ENCODE measurements at regions not wholly inside any gene's neighbourhood (a gene's known extent, or its start where the extent isn't known, plus 50 kb on each side); places are given as distances from the start of the nearest gene placed in this dataset.

DNA sequence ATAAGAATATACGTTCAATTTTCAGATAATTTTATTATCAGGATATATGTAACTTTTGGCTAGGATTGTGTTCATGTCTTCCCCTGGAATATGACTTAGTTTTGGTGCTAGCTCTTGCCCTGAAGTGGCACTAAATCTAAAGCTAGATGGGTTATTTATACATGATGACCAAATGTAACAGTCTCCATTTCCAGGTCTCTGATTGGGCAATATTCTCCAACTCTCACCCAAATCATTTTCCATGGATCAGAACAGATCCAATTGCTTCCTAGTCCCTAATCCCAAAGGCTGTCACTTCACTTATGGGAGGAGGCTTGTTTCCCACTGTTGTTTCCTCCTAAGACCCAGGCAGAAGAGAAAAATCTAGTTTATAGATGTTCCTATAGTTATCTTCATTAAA, 274.6 kb upstream of the SLC16A7 start (continued):
- TF ChIP-seq ZNF44 (CRISPR knock-in tag; IDR thresholded peaks at IDR 0.05) (no peak), TCF7L2 (IDR thresholded peaks at IDR 0.05; ENCODE audit: low read depth, low read length) (no peak), ZFP36L1 (CRISPR knock-in tag; IDR thresholded peaks at IDR 0.05) (no peak), ESRRA (CRISPR knock-in tag; IDR thresholded peaks at IDR 0.05; ENCODE audit: low read depth) (no peak)
- TF ChIP-seq, protein P1, sequence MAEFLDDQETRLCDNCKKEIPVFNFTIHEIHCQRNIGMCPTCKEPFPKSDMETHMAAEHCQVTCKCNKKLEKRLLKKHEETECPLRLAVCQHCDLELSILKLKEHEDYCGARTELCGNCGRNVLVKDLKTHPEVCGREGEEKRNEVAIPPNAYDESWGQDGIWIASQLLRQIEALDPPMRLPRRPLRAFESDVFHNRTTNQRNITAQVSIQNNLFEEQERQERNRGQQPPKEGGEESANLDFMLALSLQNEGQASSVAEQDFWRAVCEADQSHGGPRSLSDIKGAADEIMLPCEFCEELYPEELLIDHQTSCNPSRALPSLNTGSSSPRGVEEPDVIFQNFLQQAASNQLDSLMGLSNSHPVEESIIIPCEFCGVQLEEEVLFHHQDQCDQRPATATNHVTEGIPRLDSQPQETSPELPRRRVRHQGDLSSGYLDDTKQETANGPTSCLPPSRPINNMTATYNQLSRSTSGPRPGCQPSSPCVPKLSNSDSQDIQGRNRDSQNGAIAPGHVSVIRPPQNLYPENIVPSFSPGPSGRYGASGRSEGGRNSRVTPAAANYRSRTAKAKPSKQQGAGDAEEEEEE (CRISPR knock-in tag; IDR thresholded peaks at IDR 0.05; ENCODE audit: borderline replicate concordance), result no peak
- TF ChIP-seq, protein P2, sequence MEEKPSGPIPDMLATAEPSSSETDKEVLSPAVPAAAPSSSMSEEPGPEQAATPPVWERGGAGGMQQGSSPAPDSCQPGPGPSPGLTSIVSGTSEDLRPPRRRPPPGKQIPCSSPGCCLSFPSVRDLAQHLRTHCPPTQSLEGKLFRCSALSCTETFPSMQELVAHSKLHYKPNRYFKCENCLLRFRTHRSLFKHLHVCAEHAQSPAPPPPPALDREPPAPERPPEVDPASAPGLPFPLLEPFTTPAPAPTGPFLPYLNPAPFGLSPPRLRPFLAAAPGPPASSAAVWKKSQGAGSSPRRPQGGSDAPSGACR (CRISPR knock-in tag; IDR thresholded peaks at IDR 0.05), result no peak

DNA sequence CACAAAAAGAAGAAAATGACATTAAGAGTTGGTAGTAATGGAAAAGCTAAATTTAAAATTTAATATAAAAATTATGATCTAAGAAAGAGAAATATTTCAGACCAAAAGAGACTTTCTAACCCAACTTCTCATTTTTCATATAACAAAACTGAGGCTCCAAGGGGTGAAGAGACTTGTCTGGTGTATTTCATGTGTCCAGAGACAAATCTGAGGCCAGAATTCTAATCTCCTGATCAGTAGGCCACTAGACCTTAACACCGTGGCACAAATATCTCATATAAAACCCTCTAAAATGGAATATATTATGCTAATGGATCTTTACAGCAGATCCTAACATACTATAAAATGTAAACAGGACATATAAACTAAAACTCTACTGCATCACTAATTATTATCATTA, 275.7 kb upstream of the SLC16A7 start:
- no TSS peak for BruUV-seq (replicated peaks)

More for the DNA sequence above, 275.7 kb upstream of the SLC16A7 start:
- no peak overlapping the region for H3K4me2 ChIP-seq (ENCODE audit: low read depth, low read length)
- no peak for FAIRE-seq
- TF ChIP-seq ATM (IDR thresholded peaks at IDR 0.05; ENCODE audit: borderline replicate concordance) (no peak), SP4 (CRISPR knock-in tag; IDR thresholded peaks at IDR 0.05) (no peak), CBX5 (CRISPR knock-in tag; IDR thresholded peaks at IDR 0.05; ENCODE audit: borderline replicate concordance) (no peak), ZNF354B (CRISPR knock-in tag; IDR thresholded peaks at IDR 0.05) (no peak), ZNF891 (CRISPR knock-in tag; IDR thresholded peaks at IDR 0.05) (no peak), HDAC6 (IDR thresholded peaks at IDR 0.05; ENCODE audit: low read depth, low read length) (no peak), ZNF557 (CRISPR knock-in tag; IDR thresholded peaks at IDR 0.05) (no peak), ZFYVE20 (CRISPR knock-in tag; IDR thresholded peaks at IDR 0.05; ENCODE audit: borderline replicate concordance, low read depth) (no peak), ZNF232 (CRISPR knock-in tag; IDR thresholded peaks at IDR 0.05; ENCODE audit: borderline replicate concordance) (no peak)
- TF ChIP-seq, protein P3, sequence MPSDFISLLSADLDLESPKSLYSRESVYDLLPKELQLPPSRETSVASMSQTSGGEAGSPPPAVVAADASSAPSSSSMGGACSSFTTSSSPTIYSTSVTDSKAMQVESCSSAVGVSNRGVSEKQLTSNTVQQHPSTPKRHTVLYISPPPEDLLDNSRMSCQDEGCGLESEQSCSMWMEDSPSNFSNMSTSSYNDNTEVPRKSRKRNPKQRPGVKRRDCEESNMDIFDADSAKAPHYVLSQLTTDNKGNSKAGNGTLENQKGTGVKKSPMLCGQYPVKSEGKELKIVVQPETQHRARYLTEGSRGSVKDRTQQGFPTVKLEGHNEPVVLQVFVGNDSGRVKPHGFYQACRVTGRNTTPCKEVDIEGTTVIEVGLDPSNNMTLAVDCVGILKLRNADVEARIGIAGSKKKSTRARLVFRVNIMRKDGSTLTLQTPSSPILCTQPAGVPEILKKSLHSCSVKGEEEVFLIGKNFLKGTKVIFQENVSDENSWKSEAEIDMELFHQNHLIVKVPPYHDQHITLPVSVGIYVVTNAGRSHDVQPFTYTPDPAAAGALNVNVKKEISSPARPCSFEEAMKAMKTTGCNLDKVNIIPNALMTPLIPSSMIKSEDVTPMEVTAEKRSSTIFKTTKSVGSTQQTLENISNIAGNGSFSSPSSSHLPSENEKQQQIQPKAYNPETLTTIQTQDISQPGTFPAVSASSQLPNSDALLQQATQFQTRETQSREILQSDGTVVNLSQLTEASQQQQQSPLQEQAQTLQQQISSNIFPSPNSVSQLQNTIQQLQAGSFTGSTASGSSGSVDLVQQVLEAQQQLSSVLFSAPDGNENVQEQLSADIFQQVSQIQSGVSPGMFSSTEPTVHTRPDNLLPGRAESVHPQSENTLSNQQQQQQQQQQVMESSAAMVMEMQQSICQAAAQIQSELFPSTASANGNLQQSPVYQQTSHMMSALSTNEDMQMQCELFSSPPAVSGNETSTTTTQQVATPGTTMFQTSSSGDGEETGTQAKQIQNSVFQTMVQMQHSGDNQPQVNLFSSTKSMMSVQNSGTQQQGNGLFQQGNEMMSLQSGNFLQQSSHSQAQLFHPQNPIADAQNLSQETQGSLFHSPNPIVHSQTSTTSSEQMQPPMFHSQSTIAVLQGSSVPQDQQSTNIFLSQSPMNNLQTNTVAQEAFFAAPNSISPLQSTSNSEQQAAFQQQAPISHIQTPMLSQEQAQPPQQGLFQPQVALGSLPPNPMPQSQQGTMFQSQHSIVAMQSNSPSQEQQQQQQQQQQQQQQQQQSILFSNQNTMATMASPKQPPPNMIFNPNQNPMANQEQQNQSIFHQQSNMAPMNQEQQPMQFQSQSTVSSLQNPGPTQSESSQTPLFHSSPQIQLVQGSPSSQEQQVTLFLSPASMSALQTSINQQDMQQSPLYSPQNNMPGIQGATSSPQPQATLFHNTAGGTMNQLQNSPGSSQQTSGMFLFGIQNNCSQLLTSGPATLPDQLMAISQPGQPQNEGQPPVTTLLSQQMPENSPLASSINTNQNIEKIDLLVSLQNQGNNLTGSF (CRISPR knock-in tag; IDR thresholded peaks at IDR 0.05), result no peak
- H3K4me3 ChIP-seq (replicated peaks in 1 of 3; ENCODE audit: insufficient read depth in 1 of 3, low read depth in 2 of 3, low read length in 3 of 3), result no peak overlapping the region
- POLR2A ChIA-PET, result no interaction called here
- no peaks in the 10 kb centered on the region for H3K4me1 ChIP-seq (ENCODE audit: insufficient read depth, low read length)
- in situ Hi-C loops (cut with HindIII; ENCODE audit: extremely low pct_ligation_motif_present, low pct_unique_long_range_greater_than_20kb), result no loop called here
- 18% methylated on average over 1 of the region's 1 CpG for WGBS (ENCODE audit: low lambda C conversion rate)
- H3K27ac ChIP-seq (ENCODE audit: extremely low read length, insufficient read depth, low read length), result no peak overlapping the region
- no peaks in the 10 kb centered on the region for H4K20me1 ChIP-seq (ENCODE audit: insufficient read depth, low read length)
- CTCF ChIA-PET (ENCODE audit: low intra/inter-chr PET ratio, low total read pairs), result no interaction called here
- no peaks in the 10 kb centered on the region for H3K36me3 ChIP-seq (replicated peaks in 1 of 2; ENCODE audit: control insufficient read depth in 1 of 2, insufficient read depth in 2 of 2, low read length in 2 of 2)
- no peak overlapping the region for H2AFZ ChIP-seq (ENCODE audit: low read length)
- no peak for ATAC-seq
- H3K27me3 ChIP-seq (ENCODE audit: control insufficient read depth in 1 of 2, insufficient read depth in 2 of 2, low read length in 2 of 2), result no peaks in the 10 kb centered on the region
- intact Hi-C loops (cut with micrococcal nuclease; ENCODE audit: unreplicated experiment), result no loop called here
- no peak overlapping the region for H3K9ac ChIP-seq (ENCODE audit: insufficient read depth, low read depth, low read length)
- DNase-seq (ENCODE audit: low spot score), result no peak
- no peaks in the 10 kb centered on the region for H3K9me3 ChIP-seq (ENCODE audit: low read length)
- no peaks in the 10 kb centered on the region for H3K79me2 ChIP-seq (ENCODE audit: insufficient read depth, low read length)

Measured in HepG2 (cell line).